Gastrocnemius medialis (tissue), 4 donors: ENCODE measurements at regions not wholly inside any gene's neighbourhood (a gene's known extent, or its start where the extent isn't known, plus 50 kb on each side); places are given as distances from the start of the nearest gene placed in this dataset.
A peak's percentile ranks its signal among the peaks of the same experiment; 100 is the strongest.

Experiments used
- ATAC-seq, 2 donors: fragments of 150-250 bp; one replicate each; pipeline ENCODE4 v1.9.1; 2016
- DNase-seq, 2 donors: peaks; one replicate each; pipeline ENCODE4 v3.0.0-alpha.2; 2019
- H3K27ac ChIP-seq, 4 donors: fragments of 200-600 bp; sonication (generic); 1 replicate in 1 of 4; 2 replicates in 3 of 4; pipeline ENCODE4 v1.5.1; 2016 to 2018; ENCODE audit warnings: mild to moderate bottlenecking in 2 of 4, moderate library complexity in 1 of 4
- H3K27me3 ChIP-seq, 3 donors: fragments of 200-600 bp; sonication (generic) in 2 of 3; 1 replicate in 1 of 3; 2 replicates in 2 of 3; pipeline versions ENCODE4 v1.5.1 to v1.6.0; 2016 to 2019; ENCODE audit warnings: mild to moderate bottlenecking in 1 of 3, moderate library complexity in 1 of 3
- H3K36me3 ChIP-seq, 2 donors: fragments of 200-600 bp; sonication (generic) in 1 of 2; one replicate each; pipeline ENCODE4 v1.5.1; 2017 to 2018
- H3K4me1 ChIP-seq, 2 donors: fragments of 200-600 bp; sonication (generic) in 1 of 2; one replicate each; pipeline ENCODE4 v1.5.1; 2016 to 2017; ENCODE audit warnings: mild to moderate bottlenecking in 2 of 2
- H3K4me3 ChIP-seq, 4 donors: fragments of 200-600 bp; sonication (generic) in 3 of 4; 1 replicate in 1 of 4; 2 replicates in 3 of 4; pipeline ENCODE4 v1.5.1; 2016 to 2019; ENCODE audit warnings: mild to moderate bottlenecking in 2 of 4
- H3K9me3 ChIP-seq, 3 donors: fragments of 200-600 bp; sonication (generic) in 2 of 3; 1 replicate in 1 of 3; 2 replicates in 2 of 3; pipeline ENCODE4 v1.5.1; 2016 to 2019
- POLR2A ChIP-seq, 2 donors: fragments of 450-650 bp; IDR thresholded peaks; one replicate each; pipeline ENCODE4 v1.6.1; 2017; ENCODE audit warnings: antibody characterized with exemption in 2 of 2, mild to moderate bottlenecking in 2 of 2, moderate library complexity in 2 of 2
- in situ Hi-C, 4 donors: fragments of 200-750 bp; cut with MboI; loops; one replicate each; pipeline versions ENCODE4 v1.15.0 to v1.8.0; 2017; ENCODE audit warnings: low sequenced_read_pairs in 4 of 4
- intact Hi-C: fragments of 100-400 bp; cut with DNase I; formaldehyde crosslinking; loops from one replicate; pipeline ENCODE4 v1.15.1; 2023; ENCODE audit warnings: low total_unique reads
- TF ChIP-seq, protein P1 (sequence below), 5 experiments: fragments of 450-650 bp in 3 of 5; fragments of 200-600 bp in 2 of 5; sonication (generic) in 2 of 5; IDR thresholded peaks in 4 of 5; conservative IDR thresholded peaks in 1 of 5; 1 replicate in 4 of 5; 2 replicates in 1 of 5; pipeline ENCODE4 v1.5.1; 2016 to 2019; ENCODE audit warnings: antibody characterized with exemption in 5 of 5, mild to moderate bottlenecking in 3 of 5, moderate library complexity in 3 of 5

GRCh38 chr2:160994141-160995002 lies 165.9 kb upstream of the TANK start:
- intact Hi-C loops = loop anchor here (1.0 to 5.0 kb wide), 5 partner anchors 36 to 884 kb away; no protein-coding TSS in a partner anchor
- Histone ChIP-seq H3K27ac (peak overlapping the region; percentile 36 to 76 (median 47)), H3K4me1 (peaks cover 0 to 6% of the 10 kb centered on the region in 2 donors), H3K27me3 (no peaks in the 10 kb centered on the region), H3K36me3 (no peaks in the 10 kb centered on the region), H3K9me3 (no peaks in the 10 kb centered on the region), H3K4me3 (peak overlapping the region in 1 of 4 donors; percentile 6)
- peak; percentile 100 for ATAC-seq
- no peak for TF ChIP-seq POLR2A (IDR thresholded peaks at IDR 0.05)
- TF ChIP-seq, protein P1, sequence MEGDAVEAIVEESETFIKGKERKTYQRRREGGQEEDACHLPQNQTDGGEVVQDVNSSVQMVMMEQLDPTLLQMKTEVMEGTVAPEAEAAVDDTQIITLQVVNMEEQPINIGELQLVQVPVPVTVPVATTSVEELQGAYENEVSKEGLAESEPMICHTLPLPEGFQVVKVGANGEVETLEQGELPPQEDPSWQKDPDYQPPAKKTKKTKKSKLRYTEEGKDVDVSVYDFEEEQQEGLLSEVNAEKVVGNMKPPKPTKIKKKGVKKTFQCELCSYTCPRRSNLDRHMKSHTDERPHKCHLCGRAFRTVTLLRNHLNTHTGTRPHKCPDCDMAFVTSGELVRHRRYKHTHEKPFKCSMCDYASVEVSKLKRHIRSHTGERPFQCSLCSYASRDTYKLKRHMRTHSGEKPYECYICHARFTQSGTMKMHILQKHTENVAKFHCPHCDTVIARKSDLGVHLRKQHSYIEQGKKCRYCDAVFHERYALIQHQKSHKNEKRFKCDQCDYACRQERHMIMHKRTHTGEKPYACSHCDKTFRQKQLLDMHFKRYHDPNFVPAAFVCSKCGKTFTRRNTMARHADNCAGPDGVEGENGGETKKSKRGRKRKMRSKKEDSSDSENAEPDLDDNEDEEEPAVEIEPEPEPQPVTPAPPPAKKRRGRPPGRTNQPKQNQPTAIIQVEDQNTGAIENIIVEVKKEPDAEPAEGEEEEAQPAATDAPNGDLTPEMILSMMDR (IDR thresholded peaks at IDR 0.05 in 4 of 5, conservative IDR thresholded peaks at IDR 0.05 in 1 of 5) = peak; percentile 75 to 88 (median 84)
- in situ Hi-C loops = loop anchor here in 3 of 4 donors (10.0 to 25.0 kb wide), 3 partner anchors 570 to 882 kb away; no protein-coding TSS in a partner anchor
- DNase-seq = peak; percentile 71 to 72

- Histone ChIP-seq H3K27ac (no peak overlapping the region), H3K36me3 (no peaks in the 10 kb centered on the region), H3K4me3 (no peak overlapping the region), H3K9me3 (no peaks in the 10 kb centered on the region), H3K27me3 (no peaks in the 10 kb centered on the region), H3K4me1 (peaks cover 0 to 6% of the 10 kb centered on the region in 2 donors)
- in situ Hi-C loops = loop anchor here in 3 of 4 donors (10.0 to 25.0 kb wide), 3 partner anchors 572 to 884 kb away; no protein-coding TSS in a partner anchor
- intact Hi-C loops = no loop called here
- DNase-seq (no peak), ATAC-seq (no peak)
- TF ChIP-seq POLR2A (IDR thresholded peaks at IDR 0.05) = no peak
- TF ChIP-seq, protein P1 (IDR thresholded peaks at IDR 0.05 in 4 of 5, conservative IDR thresholded peaks at IDR 0.05 in 1 of 5) = no peak
These were observed 163.6 kb upstream of the TANK start for GRCh38 chr2:160996584-160996983.

GRCh38 chr2:161004379-161004778 lies 155.8 kb upstream of the TANK start:
- in situ Hi-C loops = no loop called here
- intact Hi-C loops = no loop called here

DNA sequence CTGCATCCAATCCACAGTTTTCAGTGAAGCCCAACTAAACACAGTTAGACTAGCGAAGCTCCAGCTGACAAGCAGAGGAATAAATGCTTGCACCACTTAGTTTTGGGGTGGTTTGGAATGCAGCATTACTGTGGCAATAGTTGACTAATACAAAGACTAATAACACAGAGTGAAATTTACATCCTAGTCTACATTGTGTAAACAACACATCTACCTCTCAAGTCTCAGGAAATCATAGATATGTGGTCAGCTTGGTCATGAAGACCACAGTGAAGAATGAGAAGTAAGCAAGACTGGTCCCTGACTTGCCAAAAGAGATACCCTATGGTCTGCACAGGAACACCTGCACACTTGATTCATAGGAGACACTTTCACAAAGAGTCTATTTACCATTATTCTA lies 155.1 kb upstream of the TANK start:
- Histone ChIP-seq H3K27me3 (no peaks in the 10 kb centered on the region), H3K36me3 (no peaks in the 10 kb centered on the region), H3K9me3 (no peaks in the 10 kb centered on the region), H3K4me3 (no peak overlapping the region), H3K27ac (no peak overlapping the region), H3K4me1 (no peaks in the 10 kb centered on the region)
- in situ Hi-C loops (no loop called here), intact Hi-C loops (no loop called here)
- ATAC-seq (no peak), DNase-seq (no peak)
- TF ChIP-seq POLR2A (IDR thresholded peaks at IDR 0.05) = no peak
- TF ChIP-seq, protein P1 (IDR thresholded peaks at IDR 0.05 in 4 of 5, conservative IDR thresholded peaks at IDR 0.05 in 1 of 5) = no peak

More at GRCh38 chr2:161004379-161004778, 155.8 kb upstream of the TANK start:
- ATAC-seq (no peak), DNase-seq (no peak)
- no peaks in the 10 kb centered on the region for H3K36me3 ChIP-seq
- TF ChIP-seq, protein P1 (IDR thresholded peaks at IDR 0.05 in 4 of 5, conservative IDR thresholded peaks at IDR 0.05 in 1 of 5) = peak in 2 of 5 experiments; percentile 18 to 21
- no peak for TF ChIP-seq POLR2A (IDR thresholded peaks at IDR 0.05)
- H3K27ac ChIP-seq = no peak overlapping the region
- no peak overlapping the region for H3K4me3 ChIP-seq
- no peaks in the 10 kb centered on the region for H3K9me3 ChIP-seq
- H3K4me1 ChIP-seq = no peaks in the 10 kb centered on the region
- no peaks in the 10 kb centered on the region for H3K27me3 ChIP-seq
